Epidermal melanocyte (primary cell): ENCODE measurements at regions not wholly inside any gene's neighbourhood (a gene's known extent, or its start where the extent isn't known, plus 50 kb on each side); places are given as distances from the start of the nearest gene placed in this dataset.

Experiments used
- DNase-seq: peaks from one replicate; pipeline ENCODE4 v3.0.0; 2011; ENCODE audit warnings: low spot score; ENCODE audit not compliant: insufficient read length

GRCh38 chr1:88274431-88274830 lies 409.6 kb upstream of the PKN2 start:
- DNase-seq, result no peak

- DNase-seq, result no peak
Measured at GRCh38 chr1:88275259-88275862, 408.7 kb upstream of the PKN2 start.

- DNase-seq, result no peak
Measured at GRCh38 chr1:88276163-88276562, 407.9 kb upstream of the PKN2 start.

- no peak for DNase-seq
Measured at GRCh38 chr1:88284066-88284465, 400.0 kb upstream of the PKN2 start.

- no peak for DNase-seq
Measured at GRCh38 chr1:88284666-88285366, 399.3 kb upstream of the PKN2 start.

- no peak for DNase-seq
Measured at GRCh38 chr1:88286716-88287115, 397.4 kb upstream of the PKN2 start.

GRCh38 chr1:88288571-88288970 lies 395.5 kb upstream of the PKN2 start:
- DNase-seq, result no peak

GRCh38 chr1:88289401-88290102 lies 394.5 kb upstream of the PKN2 start:
- DNase-seq, result no peak

- no peak for DNase-seq
Measured at GRCh38 chr1:88291611-88292354, 392.3 kb upstream of the PKN2 start.

- DNase-seq, result no peak
Measured at GRCh38 chr1:88293691-88294190, 390.3 kb upstream of the PKN2 start.

GRCh38 chr1:88296227-88296626 lies 387.8 kb upstream of the PKN2 start:
- no peak for DNase-seq

- DNase-seq, result no peak
Measured at GRCh38 chr1:88296642-88297041, 387.4 kb upstream of the PKN2 start.

GRCh38 chr1:88298506-88298905 lies 385.6 kb upstream of the PKN2 start:
- DNase-seq, result no peak

- no peak for DNase-seq
Measured at GRCh38 chr1:88300752-88301263, 383.3 kb upstream of the PKN2 start.

GRCh38 chr1:88302843-88303486 lies 381.1 kb upstream of the PKN2 start:
- DNase-seq, result peak; percentile 20

- no peak for DNase-seq
Measured at GRCh38 chr1:88311265-88311664, 372.8 kb upstream of the PKN2 start.

GRCh38 chr1:88311907-88312306 lies 372.2 kb upstream of the PKN2 start:
- DNase-seq, result no peak

- DNase-seq, result no peak
Measured at GRCh38 chr1:88317396-88317795, 366.7 kb upstream of the PKN2 start.

GRCh38 chr1:88318740-88319139 lies 365.3 kb upstream of the PKN2 start:
- DNase-seq, result no peak

- no peak for DNase-seq
Measured at GRCh38 chr1:88320291-88320690, 363.8 kb upstream of the PKN2 start.

GRCh38 chr1:88321706-88322105 lies 362.4 kb upstream of the PKN2 start:
- no peak for DNase-seq
